ENCODE measurements at regions not wholly inside any gene's neighbourhood (a gene's known extent, or its start where the extent isn't known, plus 50 kb on each side); places are given as distances from the start of the nearest gene placed in this dataset.

GRCh38 chr1:200354243-200354642 lies 55.6 kb downstream of the ZNF281 start:
- DNase-seq: no peak

GRCh38 chr1:200353232-200353631 lies 56.6 kb downstream of the ZNF281 start:
- no peak for DNase-seq

GRCh38 chr1:200351826-200352549 lies 57.8 kb downstream of the ZNF281 start:
- DNase-seq: no peak

- no peak for DNase-seq
These were observed 58.4 kb downstream of the ZNF281 start for GRCh38 chr1:200351425-200351824.

- DNase-seq: no peak
These were observed 63.1 kb downstream of the ZNF281 start for GRCh38 chr1:200346700-200347099.

- DNase-seq: no peak
These were observed 64.3 kb downstream of the ZNF281 start for GRCh38 chr1:200345520-200345919.

- DNase-seq: no peak
These were observed 66.0 kb downstream of the ZNF281 start for GRCh38 chr1:200343874-200344273.

- DNase-seq: no peak
These were observed 67.1 kb downstream of the ZNF281 start for GRCh38 chr1:200342511-200343311.

GRCh38 chr1:200338451-200338850 lies 71.4 kb downstream of the ZNF281 start:
- DNase-seq: no peak

GRCh38 chr1:200337831-200338230 lies 72.0 kb downstream of the ZNF281 start:
- DNase-seq: no peak

- no peak for DNase-seq
These were observed 72.4 kb downstream of the ZNF281 start for GRCh38 chr1:200337410-200337809.

- DNase-seq: no peak
These were observed 72.9 kb downstream of the ZNF281 start for GRCh38 chr1:200336901-200337391.

- DNase-seq: no peak
These were observed 73.6 kb downstream of the ZNF281 start for GRCh38 chr1:200336101-200336845.

- no peak for DNase-seq
These were observed 75.1 kb downstream of the ZNF281 start for GRCh38 chr1:200334661-200335256.

GRCh38 chr1:200333329-200333728 lies 76.5 kb downstream of the ZNF281 start:
- no peak for DNase-seq

- no peak for DNase-seq
These were observed 77.1 kb downstream of the ZNF281 start for GRCh38 chr1:200332716-200333115.

GRCh38 chr1:200330741-200331428 lies 79.0 kb downstream of the ZNF281 start:
- no peak for DNase-seq

- DNase-seq: no peak
These were observed 80.5 kb downstream of the ZNF281 start for GRCh38 chr1:200329208-200329882.

- DNase-seq: no peak
These were observed 81.5 kb downstream of the ZNF281 start for GRCh38 chr1:200328379-200328778.

- DNase-seq: no peak
These were observed 85.9 kb downstream of the ZNF281 start for GRCh38 chr1:200323856-200324400.

- no peak for DNase-seq
These were observed 90.7 kb downstream of the ZNF281 start for GRCh38 chr1:200319148-200319547.
